Activated naive CD8-positive, alpha-beta T cell treated with anti-CD3 and anti-CD28 coated beads, Interleukin-2, amount 50 U/mL, for 16 hours (primary cell): ENCODE measurements at regions not wholly inside any gene's neighbourhood (a gene's known extent, or its start where the extent isn't known, plus 50 kb on each side); places are given as distances from the start of the nearest gene placed in this dataset.

Experiments
- DNase-seq: peaks from one replicate; pipeline ENCODE4 v3.0.0-alpha.2; 2020; ENCODE audit warnings: low read depth, low spot score

GRCh38 chr9:91066856-91067255, 265.2 kb downstream of the SYK start:
- no peak for DNase-seq

DNA sequence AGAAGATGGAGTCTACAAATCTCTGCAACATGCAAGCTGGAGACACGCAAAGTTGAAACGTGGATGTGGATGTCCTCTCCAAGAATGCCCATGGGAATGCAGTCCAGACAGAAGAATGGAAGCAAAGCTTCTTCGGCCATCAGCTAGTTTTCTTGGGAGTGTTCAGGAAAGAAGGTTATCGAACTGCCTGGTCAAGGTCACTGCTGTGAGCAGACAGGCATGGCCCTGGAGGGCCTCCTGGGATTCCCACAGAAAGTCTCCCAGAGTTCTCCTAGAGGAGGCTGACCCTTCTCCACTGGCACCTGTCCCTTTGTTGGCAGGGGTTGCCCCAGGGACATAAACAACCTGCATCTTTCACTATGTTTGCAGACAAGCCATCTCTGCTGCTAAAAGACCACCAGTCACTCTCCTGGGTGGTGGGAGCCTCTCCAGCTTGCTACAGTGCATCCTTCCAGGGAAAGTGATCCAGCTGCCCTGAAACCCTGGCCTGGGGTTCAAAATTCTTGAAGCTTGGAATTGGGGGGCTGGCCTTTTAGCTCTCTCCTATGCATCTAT, 265.8 kb downstream of the SYK start:
- no peak for DNase-seq

DNA sequence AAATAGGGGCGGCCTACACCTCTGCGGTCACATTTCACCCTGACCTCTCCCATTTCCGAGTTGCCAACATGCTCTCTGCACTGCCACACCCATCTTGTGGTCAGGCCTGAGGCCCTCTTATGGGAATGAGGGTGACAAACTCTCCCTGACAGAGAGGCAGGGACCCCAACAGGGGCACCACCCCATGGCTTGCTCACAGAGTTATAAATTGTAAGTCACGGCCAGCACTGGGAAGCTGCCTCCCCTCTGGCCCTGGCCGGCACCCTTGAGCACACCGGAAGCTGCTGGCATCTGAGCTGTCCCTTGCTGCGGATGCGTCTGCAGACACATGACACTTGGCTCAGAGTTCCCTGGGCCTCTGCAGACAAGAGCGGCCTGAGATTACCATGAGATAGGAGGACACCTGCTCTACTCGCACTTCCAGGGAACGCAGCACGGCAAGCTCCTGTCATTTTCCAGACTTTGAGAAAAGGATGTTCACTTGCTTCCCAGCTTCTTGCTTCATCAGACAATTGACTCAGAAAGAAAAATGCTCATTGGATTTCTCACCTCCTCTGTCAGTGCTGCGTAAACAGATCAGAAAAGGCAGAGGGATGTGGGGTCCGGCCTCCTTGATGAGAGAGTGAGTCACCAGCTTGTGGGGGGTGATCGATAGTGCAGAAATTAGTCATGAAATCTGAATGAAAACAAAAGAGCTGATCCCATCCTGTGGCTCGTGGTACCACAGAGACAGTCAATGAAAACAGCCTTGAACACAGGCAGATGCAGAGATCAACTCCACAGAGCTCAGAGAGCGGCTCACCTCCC, 269.8 kb downstream of the SYK start:
- no peak for DNase-seq

- no peak for DNase-seq
These were observed 271.6 kb downstream of the SYK start for GRCh38 chr9:91073049-91073810.

DNA sequence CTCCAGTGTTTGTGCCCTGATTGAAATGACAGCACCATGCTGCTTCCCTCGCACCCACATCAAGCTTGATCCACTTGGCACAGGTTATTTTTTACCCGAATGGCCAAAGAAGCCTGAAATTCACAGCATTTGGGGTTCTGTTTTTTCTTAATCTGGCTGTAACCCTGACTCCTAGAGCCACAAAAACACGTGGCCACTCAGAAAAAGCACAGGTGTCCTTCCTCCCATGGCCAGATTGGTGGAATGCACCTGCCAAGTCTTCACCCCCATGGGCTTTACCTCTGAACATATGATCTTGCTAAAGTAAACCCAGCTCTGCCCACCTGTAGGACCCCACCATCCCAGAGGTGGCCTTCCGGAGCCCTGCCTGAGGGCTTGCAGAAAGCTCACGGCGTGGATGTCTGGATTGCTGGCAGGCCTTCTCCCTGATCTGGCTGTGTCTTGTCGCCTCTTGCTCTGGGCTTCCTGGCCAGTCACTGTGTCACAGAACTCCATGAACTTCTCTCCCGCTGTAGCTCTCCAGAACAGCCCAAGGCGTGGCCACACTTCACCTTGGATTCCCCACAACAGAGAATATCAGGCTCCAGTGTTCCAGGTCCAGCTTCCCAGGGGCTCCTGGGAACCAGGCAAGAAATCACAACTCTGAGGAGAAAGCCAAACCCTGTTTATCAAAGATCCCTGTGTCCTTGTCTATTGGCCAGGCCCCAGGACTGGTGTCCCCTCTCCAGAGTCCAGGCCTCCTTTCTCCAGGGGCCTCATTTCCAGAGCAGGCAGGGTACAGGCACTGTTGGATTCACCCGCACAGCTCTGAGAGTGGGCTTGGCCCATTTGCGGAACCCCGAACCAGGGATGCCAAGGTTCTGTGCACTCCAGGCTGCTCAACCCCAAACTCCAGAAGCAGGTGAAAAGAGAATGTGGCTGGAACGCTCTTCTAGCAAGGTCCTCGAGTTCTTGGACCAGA, 272.5 kb downstream of the SYK start:
- DNase-seq = no peak

DNA sequence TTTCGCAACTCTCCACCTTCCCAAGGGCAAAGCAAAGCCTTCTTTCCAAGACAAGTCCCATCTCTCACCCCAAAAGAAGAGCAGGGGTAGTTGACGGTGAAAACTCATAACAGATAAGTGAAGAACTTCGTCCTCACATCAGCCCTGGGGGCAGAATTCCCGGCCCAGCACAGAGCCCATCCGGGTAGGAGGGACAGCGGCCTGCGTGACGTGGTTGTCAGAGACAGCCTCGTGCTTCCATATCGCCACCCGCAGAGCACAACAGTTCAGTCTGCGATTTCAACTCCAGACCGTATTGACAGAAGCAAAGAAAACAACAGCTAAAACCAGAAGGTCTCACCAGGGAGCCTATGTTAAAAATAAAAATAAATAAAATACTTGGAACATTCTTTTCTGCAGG, 273.2 kb downstream of the SYK start:
- no peak for DNase-seq

DNA sequence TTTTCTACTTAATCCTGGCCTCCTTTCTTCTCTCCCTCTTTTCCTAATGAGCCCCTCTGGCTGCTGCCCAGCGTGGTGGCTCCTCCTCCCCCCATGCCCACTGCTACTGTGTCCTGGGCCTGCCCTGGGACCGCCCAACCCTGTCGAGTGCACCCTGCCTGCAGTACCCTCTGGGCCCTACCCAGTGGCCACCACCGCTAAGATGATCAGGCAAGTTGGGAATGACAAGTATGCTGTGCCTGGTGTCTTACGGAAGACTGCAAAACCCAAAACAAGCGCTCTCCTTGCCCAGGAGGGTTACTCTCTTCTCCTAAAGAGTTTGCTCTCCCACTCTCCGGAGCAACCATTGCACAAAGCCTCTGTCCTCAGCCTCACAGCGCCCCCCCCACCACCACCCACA, 273.7 kb downstream of the SYK start:
- no peak for DNase-seq

GRCh38 chr9:91077624-91078368, 276.2 kb downstream of the SYK start:
- DNase-seq = no peak

DNA sequence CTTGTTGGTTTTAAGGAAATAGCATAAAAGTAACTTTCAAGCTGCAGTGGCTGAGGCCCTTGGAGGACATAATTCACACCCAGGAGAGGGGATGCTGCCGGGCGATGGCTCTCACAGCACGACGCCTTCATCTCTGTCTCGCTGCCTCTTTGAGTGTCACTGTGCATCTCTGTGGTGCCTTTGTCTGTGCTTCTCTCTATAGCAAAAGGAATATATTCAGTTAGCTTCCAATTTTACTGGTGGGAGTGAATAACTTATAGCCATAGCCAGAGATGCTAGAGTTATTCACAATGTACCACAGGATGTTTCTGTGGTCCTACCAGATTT, 276.7 kb downstream of the SYK start:
- no peak for DNase-seq

GRCh38 chr9:91082731-91083130, 279.0 kb downstream of the AUH start:
- DNase-seq = no peak

GRCh38 chr9:91084896-91085516, 276.7 kb downstream of the AUH start:
- no peak for DNase-seq

GRCh38 chr9:91085517-91086291, 276.0 kb downstream of the AUH start:
- no peak for DNase-seq

- no peak for DNase-seq
These were observed 274.9 kb downstream of the AUH start for GRCh38 chr9:91086657-91087461.

DNA sequence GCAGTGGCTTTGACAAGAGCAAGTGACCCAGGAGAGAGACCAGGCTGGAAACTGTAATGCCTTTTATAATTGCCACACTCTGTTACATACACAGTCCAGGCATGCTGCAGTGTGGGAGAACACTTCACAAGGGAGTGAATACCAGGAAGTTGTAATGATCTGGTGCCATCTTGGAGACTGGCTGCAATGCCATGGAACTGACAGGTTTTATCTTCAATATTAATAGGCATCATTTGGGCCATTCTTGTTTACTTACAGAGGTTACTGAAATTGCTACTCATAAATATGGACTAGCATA, 274.3 kb downstream of the AUH start:
- no peak for DNase-seq

DNA sequence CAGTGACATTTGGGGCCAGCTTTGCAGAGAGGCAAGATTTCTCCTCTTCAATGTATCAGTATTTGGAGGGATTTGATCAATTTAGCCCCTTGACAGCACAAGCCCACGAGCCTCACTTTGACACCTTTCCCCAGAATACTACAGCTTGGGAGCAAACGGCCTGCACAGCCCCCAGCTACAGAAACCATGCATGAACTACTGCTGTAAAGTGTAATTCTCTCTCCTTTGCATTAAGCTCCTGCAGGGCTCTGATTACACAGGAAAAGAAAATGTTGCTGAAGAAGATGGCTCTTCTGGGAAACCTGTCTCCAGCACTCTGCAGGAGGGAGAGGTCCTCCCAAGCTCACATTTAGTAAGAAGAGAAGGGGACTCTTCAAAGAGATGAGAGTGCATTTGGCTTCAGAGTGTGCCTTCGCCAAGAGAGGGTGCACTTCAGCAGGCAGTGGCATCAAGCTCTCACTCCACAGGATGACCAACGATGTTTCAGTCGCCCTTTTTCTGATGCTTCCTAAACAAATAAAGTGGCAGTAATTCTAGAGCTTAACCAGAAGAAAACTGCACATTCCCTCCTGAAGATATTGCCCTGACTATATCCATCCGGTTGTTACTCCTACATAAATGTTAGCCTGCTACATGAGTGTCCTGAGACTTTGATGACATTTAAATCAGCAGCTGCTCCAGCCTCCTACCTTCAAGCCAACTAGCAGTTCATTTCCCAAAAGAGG, 272.2 kb downstream of the AUH start:
- no peak for DNase-seq

- DNase-seq = no peak
These were observed 271.6 kb downstream of the AUH start for GRCh38 chr9:91090130-91090410.

DNA sequence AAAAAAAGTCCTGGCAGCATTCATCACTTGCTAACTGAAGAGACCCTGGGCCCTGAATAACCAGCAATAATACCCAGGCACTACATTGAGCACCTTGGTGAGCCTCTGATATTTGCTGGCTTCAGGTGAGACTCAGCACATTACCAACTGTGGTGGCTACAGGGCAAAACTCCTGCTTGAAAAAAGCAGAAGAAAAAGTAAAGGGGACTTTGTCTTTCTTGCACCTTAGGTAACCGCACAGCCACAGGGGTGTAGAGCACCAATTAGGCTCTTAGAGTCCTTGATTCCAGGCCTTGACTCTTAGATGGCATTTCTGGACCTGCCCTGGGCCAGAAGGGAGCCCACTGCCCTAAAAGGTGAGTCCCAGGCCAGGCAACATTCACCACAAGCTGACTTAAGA, 269.5 kb downstream of the AUH start:
- no peak for DNase-seq

DNA sequence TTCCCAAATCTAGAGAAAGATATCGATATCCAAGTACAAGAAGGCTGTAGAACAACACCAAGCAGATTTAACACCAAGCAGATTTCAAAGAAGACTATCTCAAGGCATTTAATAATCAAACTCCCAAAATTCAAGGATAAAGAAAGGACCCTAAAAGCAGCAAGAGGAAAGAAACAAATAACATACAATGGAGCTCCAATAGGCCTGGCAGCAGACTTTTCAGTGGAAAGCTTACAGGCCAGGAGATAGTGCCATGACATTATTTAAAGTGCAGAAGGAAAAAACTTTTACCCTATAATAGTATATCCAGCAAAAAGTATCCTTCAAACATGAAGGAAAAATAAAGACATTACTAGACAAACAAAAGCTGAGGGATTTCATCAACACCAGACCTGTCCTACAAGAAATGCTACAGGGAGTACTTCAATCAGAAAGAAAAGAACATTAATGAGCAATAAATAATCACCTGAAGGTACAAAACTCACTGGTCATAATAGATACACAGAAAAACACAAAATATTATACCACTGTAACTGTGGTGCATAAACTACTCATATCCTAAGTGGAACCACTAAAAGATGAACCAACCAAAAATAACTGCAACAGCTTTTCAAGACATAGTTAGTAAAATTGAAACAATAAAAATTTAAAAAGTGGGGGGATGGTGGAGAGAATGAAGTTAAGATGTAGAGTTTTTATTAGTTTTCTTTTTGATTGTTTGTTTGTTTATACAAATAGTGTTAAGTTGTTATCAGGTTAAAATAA, 267.2 kb downstream of the AUH start:
- DNase-seq = no peak
